K562 (cell line): ENCODE measurements at regions not wholly inside any gene's neighbourhood (a gene's known extent, or its start where the extent isn't known, plus 50 kb on each side); places are given as distances from the start of the nearest gene placed in this dataset.

Source experiments
- ATAC-seq: fragments of 200-7000 bp; cut with Tn5 transposase; 3 replicates; pipeline ENCODE4 v1.9.1; 2020; ENCODE audit warnings: moderate library complexity
- BruUV-seq: library from RNA; stranded (reverse); fragments of 400-500 nt; replicated peaks from 2 replicates; lab custom pipeline; 2021; lab: Mats Ljungman, UMichigan
- CTCF ChIA-PET: fragments of 300-600 bp; formaldehyde crosslinking; extraction: SDS; loops from one replicate; lab custom pipeline; 2021; ENCODE audit warnings: low intra/inter-chr PET ratio; lab: Yijun Ruan, JAX
- POLR2A ChIA-PET: fragments of 300-600, 350-650 bp; sonication (Branson Sonifier 250); formaldehyde crosslinking; extraction: SDS; loops from one replicate; lab custom pipeline; 2021; ENCODE audit warnings: antibody characterized with exemption, inconsistent platforms; lab: Yijun Ruan, JAX
- DNase-seq, 4 experiments: peaks; one replicate each; pipeline versions ENCODE4 v3.0.0 to v3.0.0-alpha.2; 2011 to 2018; ENCODE audit warnings: low spot score in 3 of 4, mixed read lengths in 3 of 4; ENCODE audit errors: extremely low read depth in 1 of 4
- FAIRE-seq: peaks from 2 replicates; lab custom pipeline; 2011; peaks lifted over from hg19 to GRCh38; lab: Jason Lieb, UNC
- H2AFZ ChIP-seq: 2 replicates; pipeline ENCODE4 v1.6.0; 2011; ENCODE audit warnings: low read depth, low read length, control low read depth, inconsistent platforms
- H3K27ac ChIP-seq: fragments of 200-600 bp; 3 replicates; pipeline ENCODE4 v1.8.0; 2011; ENCODE audit warnings: low read depth, mild to moderate bottlenecking, control low read depth, inconsistent platforms, low read length, moderate library complexity, mixed read lengths; ENCODE audit errors: extremely low read depth
- H3K27me3 ChIP-seq, 2 experiments: fragments of 300-600 bp in 1 of 2; 2 replicates in 1 of 2; 3 replicates in 1 of 2; pipeline versions ENCODE4 v1.6.0 to v1.8.0; 2011; ENCODE audit warnings: inconsistent platforms in 2 of 2, low read length in 2 of 2, mild to moderate bottlenecking in 1 of 2, mixed read lengths in 1 of 2, moderate library complexity in 1 of 2; ENCODE audit not compliant: control insufficient read depth in 2 of 2, insufficient read depth in 2 of 2
- H3K36me3 ChIP-seq: fragments of 300-600 bp; 3 replicates; pipeline ENCODE4 v1.8.0; 2011; ENCODE audit warnings: mild to moderate bottlenecking, low read length, inconsistent platforms; ENCODE audit not compliant: control insufficient read depth, insufficient read depth
- H3K4me1 ChIP-seq, 2 experiments: fragments of 200-600 bp in 1 of 2; replicated peaks in 1 of 2; 2 replicates in 1 of 2; 3 replicates in 1 of 2; pipeline versions ENCODE4 v1.5.1 to v1.8.0; 2011; ENCODE audit warnings: inconsistent platforms in 2 of 2, low read length in 2 of 2, mild to moderate bottlenecking in 1 of 2, mixed read lengths in 1 of 2, moderate library complexity in 1 of 2; ENCODE audit not compliant: control insufficient read depth in 2 of 2, insufficient read depth in 2 of 2
- H3K4me2 ChIP-seq: 2 replicates; pipeline ENCODE4 v1.6.1; 2011; ENCODE audit warnings: low read length, control low read depth, inconsistent platforms, mixed read lengths; ENCODE audit not compliant: insufficient read depth
- H3K4me3 ChIP-seq: fragments of 200-600 bp; sonication (generic), shearing (Covaris generic); 2 replicates; pipeline ENCODE4 v1.5.1; 2016; ENCODE audit warnings: control low read depth, inconsistent platforms
- H3K79me2 ChIP-seq: fragments of 200-600 bp; 3 replicates; pipeline ENCODE4 v1.8.0; 2011; ENCODE audit warnings: low read length, inconsistent platforms; ENCODE audit not compliant: control insufficient read depth, insufficient read depth
- H3K9ac ChIP-seq, 2 experiments: 2 replicates each; pipeline versions ENCODE4 v1.6.0 to v1.6.1; 2011; ENCODE audit warnings: low read depth in 2 of 2, low read length in 2 of 2, control low read depth in 1 of 2, inconsistent platforms in 1 of 2, mild to moderate bottlenecking in 1 of 2, mixed read lengths in 1 of 2; ENCODE audit not compliant: insufficient read depth in 1 of 2
- H3K9me1 ChIP-seq: one replicate; pipeline ENCODE4 v1.6.0; 2011; ENCODE audit warnings: inconsistent platforms, mild to moderate bottlenecking, low read length, moderate library complexity; ENCODE audit not compliant: control insufficient read depth, insufficient read depth
- H3K9me3 ChIP-seq: replicated peaks from 2 replicates; pipeline ENCODE4 v1.5.1; 2011; ENCODE audit warnings: low read depth, low read length, inconsistent platforms; ENCODE audit not compliant: control insufficient read depth, insufficient read depth
- H4K20me1 ChIP-seq: replicated peaks from 2 replicates; pipeline ENCODE4 v1.6.1; 2011; ENCODE audit warnings: low read length, inconsistent platforms, mixed read lengths; ENCODE audit not compliant: control insufficient read depth, insufficient read depth
- ATF6 ChIP-seq: sonication (generic); formaldehyde crosslinking; IDR thresholded peaks from 2 replicates; pipeline ENCODE4 v1.4.0; 2020; ENCODE audit warnings: mild to moderate bottlenecking, missing genetic modification reagents
- JUNB ChIP-seq: fragments of 450-650 bp; formaldehyde crosslinking; conservative IDR thresholded peaks from 2 replicates; pipeline ENCODE4 v1.4.0; 2020; ENCODE audit warnings: mild to moderate bottlenecking
- NR2C2 ChIP-seq, 2 experiments: fragments of 200-800 bp in 1 of 2; sonication (Bioruptor generic) in 1 of 2; sonication (generic) in 1 of 2; formaldehyde crosslinking in 1 of 2; IDR thresholded peaks; 2 replicates each; pipeline versions ENCODE4 v1.6.1 to v1.8.0; 2016 to 2022; ENCODE audit warnings: mild to moderate bottlenecking in 1 of 2, missing compliant biosample characterization in 1 of 2, missing genetic modification characterization in 1 of 2, missing genetic modification reagents in 1 of 2
- PREB ChIP-seq: sonication (generic); formaldehyde crosslinking; IDR thresholded peaks from 2 replicates; pipeline ENCODE4 v1.8.1; 2023; ENCODE audit warnings: mild to moderate bottlenecking, missing genetic modification reagents
- RBM14 ChIP-seq: fragments of 200-400 bp; formaldehyde crosslinking; IDR thresholded peaks from 2 replicates; pipeline ENCODE4 v1.6.1; 2018; ENCODE audit warnings: low read depth, mild to moderate bottlenecking, low read length, moderate library complexity, borderline replicate concordance; ENCODE audit not compliant: insufficient read depth
- SMARCA4 ChIP-seq: fragments of 450-650 bp; IDR thresholded peaks from 2 replicates; pipeline ENCODE4 v1.6.1; 2016
- ZFP36 ChIP-seq: fragments of 150-350 bp; IDR thresholded peaks from 2 replicates; pipeline ENCODE4 v1.6.1; 2018; ENCODE audit warnings: low read length, low read depth; ENCODE audit not compliant: partially characterized antibody
- WGBS: fragments of 100-300 bp; shearing (Covaris generic); methylation state at CpG from one replicate; pipeline ENCODE4 v1.1.6; 2016; ENCODE audit warnings: low coverage, mixed read lengths; ENCODE audit not compliant: insufficient coverage; ENCODE audit errors: missing lambda C conversion rate; 5-methylcytosine and 5-hydroxymethylcytosine counted together
- in situ Hi-C: fragments of 300-500 bp; cut with MboI; formaldehyde crosslinking; loops from 4 replicates; pipeline ENCODE4 v1.15.0; 2018; ENCODE audit warnings: inconsistent platforms, mixed read lengths
- intact Hi-C: fragments of 100-400 bp; cut with micrococcal nuclease; formaldehyde crosslinking; loops from 2 replicates; pipeline ENCODE4 v1.14.2; 2022
- TF ChIP-seq, protein P1 (sequence below): fragments of 450-650 bp; IDR thresholded peaks from 2 replicates; pipeline ENCODE4 v1.6.1; 2016
- TF ChIP-seq, protein P2 (sequence below): fragments of 250-450 bp; sonication (Bioruptor Pico); IDR thresholded peaks from 2 replicates; pipeline ENCODE4 v1.8.0; 2022; ENCODE audit warnings: inconsistent platforms

DNA sequence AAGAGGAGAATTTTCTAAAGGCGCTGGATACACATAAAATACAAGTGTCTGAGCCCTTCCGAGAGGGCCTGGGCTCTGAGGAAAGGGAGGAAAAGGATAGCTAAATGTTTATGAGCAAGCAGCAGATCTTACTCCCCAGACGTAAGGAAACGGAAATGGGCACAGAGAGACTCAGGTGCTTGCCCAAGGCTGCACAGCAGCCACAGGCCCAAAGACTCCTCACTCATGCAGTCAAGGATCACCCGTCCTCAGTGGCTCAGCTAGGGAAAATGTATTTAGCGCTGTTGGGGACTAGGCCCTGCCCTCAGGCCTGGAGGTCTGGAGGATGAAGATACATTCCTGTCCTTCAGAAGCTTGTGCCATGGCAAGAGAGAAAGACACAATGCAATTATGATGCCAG lies 107.2 kb upstream of the SYT13 start:
- Histone ChIP-seq H3K4me1 (no peaks in the 10 kb centered on the region), H3K79me2 (no peaks in the 10 kb centered on the region), H3K4me3 (no peak overlapping the region), H3K27ac (no peak overlapping the region), H3K9me1 (no peaks in the 10 kb centered on the region), H3K4me2 (no peak overlapping the region), H3K9ac (no peak overlapping the region), H2AFZ (no peak overlapping the region), H3K9me3 (no peaks in the 10 kb centered on the region), H3K27me3 (peaks cover 13 to 44% of the 10 kb centered on the region in 2 experiments), H3K36me3 (no peaks in the 10 kb centered on the region), H4K20me1 (peaks cover 6% of the 10 kb centered on the region; the same call in 1 of the 2 replicates)
- no peak for DNase-seq
- CTCF ChIA-PET: no interaction called here
- WGBS: 2% methylated on average over 6 of the region's 6 CpGs
- no TSS peak for BruUV-seq
- ATAC-seq: no peak
- FAIRE-seq: no peak
- POLR2A ChIA-PET: interaction anchor here (0.6 to 1.2 kb wide), 2 partner anchors 12 to 14 kb away, joined by 3 read pairs; no protein-coding TSS in a partner anchor
- TF ChIP-seq JUNB (CRISPR knock-in tag) (no peak), ZFP36 (peak; percentile 40)
- intact Hi-C loops: no loop called here
- in situ Hi-C loops: no loop called here

GRCh38 chr11:45392591-45393091 lies 106.5 kb upstream of the SYT13 start:
- Histone ChIP-seq H3K9me3 (no peaks in the 10 kb centered on the region), H3K79me2 (no peaks in the 10 kb centered on the region), H2AFZ (no peak overlapping the region), H3K36me3 (no peaks in the 10 kb centered on the region), H4K20me1 (peaks cover 6% of the 10 kb centered on the region; the same call in 1 of the 2 replicates), H3K4me1 (no peaks in the 10 kb centered on the region), H3K4me3 (no peak overlapping the region), H3K4me2 (no peak overlapping the region), H3K9me1 (no peaks in the 10 kb centered on the region), H3K9ac (no peak overlapping the region), H3K27ac (no peak overlapping the region), H3K27me3 (peaks cover 13 to 44% of the 10 kb centered on the region in 2 experiments)
- no TSS peak for BruUV-seq
- intact Hi-C loops: no loop called here
- WGBS: 3% methylated on average over 9 of the region's 12 CpGs
- ATAC-seq (no peak), FAIRE-seq (no peak), DNase-seq (no peak)
- CTCF ChIA-PET: no interaction called here
- POLR2A ChIA-PET: interaction anchor here (0.7 to 1.2 kb wide), 2 partner anchors 14 to 261 kb away, joined by 3 read pairs; no protein-coding TSS in a partner anchor
- in situ Hi-C loops: no loop called here
- no peak for TF ChIP-seq RBM14
- TF ChIP-seq PREB: no peak
- TF ChIP-seq SMARCA4: no peak
- TF ChIP-seq, protein P1, sequence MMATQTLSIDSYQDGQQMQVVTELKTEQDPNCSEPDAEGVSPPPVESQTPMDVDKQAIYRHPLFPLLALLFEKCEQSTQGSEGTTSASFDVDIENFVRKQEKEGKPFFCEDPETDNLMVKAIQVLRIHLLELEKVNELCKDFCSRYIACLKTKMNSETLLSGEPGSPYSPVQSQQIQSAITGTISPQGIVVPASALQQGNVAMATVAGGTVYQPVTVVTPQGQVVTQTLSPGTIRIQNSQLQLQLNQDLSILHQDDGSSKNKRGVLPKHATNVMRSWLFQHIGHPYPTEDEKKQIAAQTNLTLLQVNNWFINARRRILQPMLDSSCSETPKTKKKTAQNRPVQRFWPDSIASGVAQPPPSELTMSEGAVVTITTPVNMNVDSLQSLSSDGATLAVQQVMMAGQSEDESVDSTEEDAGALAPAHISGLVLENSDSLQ: no peak
- no peak for TF ChIP-seq NR2C2 (CRISPR knock-in tag; IDR thresholded peaks at IDR 0.05)
- no peak for TF ChIP-seq NR2C2 (tag; IDR thresholded peaks at IDR 0.05)
- TF ChIP-seq ATF6: no peak
- TF ChIP-seq, protein P2, sequence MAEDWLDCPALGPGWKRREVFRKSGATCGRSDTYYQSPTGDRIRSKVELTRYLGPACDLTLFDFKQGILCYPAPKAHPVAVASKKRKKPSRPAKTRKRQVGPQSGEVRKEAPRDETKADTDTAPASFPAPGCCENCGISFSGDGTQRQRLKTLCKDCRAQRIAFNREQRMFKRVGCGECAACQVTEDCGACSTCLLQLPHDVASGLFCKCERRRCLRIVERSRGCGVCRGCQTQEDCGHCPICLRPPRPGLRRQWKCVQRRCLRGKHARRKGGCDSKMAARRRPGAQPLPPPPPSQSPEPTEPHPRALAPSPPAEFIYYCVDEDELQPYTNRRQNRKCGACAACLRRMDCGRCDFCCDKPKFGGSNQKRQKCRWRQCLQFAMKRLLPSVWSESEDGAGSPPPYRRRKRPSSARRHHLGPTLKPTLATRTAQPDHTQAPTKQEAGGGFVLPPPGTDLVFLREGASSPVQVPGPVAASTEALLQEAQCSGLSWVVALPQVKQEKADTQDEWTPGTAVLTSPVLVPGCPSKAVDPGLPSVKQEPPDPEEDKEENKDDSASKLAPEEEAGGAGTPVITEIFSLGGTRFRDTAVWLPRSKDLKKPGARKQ (CRISPR knock-in tag): no peak
